Myocyte (in vitro differentiated cells): ENCODE measurements at regions not wholly inside any gene's neighbourhood (a gene's known extent, or its start where the extent isn't known, plus 50 kb on each side); places are given as distances from the start of the nearest gene placed in this dataset.

ENCODE experiments used
- DNase-seq: peaks from one replicate; pipeline ENCODE4 v3.0.0-alpha.2; 2012; ENCODE audit warnings: low read depth

GRCh38 chrX:30156880-30157560 lies 58.3 kb upstream of the MAGEB2 start:
- DNase-seq = no peak

GRCh38 chrX:30161043-30161442 lies 54.3 kb upstream of the MAGEB2 start:
- no peak for DNase-seq
